Head of caudate nucleus (tissue), 42 donors: ENCODE measurements at regions not wholly inside any gene's neighbourhood (a gene's known extent, or its start where the extent isn't known, plus 50 kb on each side); places are given as distances from the start of the nearest gene placed in this dataset.

Experiments
- DNase-seq, 42 donors: peaks; one replicate each; pipeline versions ENCODE4 v3.0.0 to v3.0.0-alpha.2; 2020 to 2021; ENCODE audit warnings: mixed read lengths in 7 of 42
- intact Hi-C: fragments of 100-400 bp; cut with DNase I; formaldehyde crosslinking; loops from one replicate; pipeline ENCODE4 v1.15.0; 2022

GRCh38 chr13:112124141-112124540 lies 57.2 kb downstream of the SOX1 start:
- intact Hi-C loops, result no loop called here
- no peak for DNase-seq

- intact Hi-C loops, result no loop called here
- DNase-seq, result peak in 2 of 42 donors; percentile 4 to 10
These were observed 60.8 kb downstream of the SOX1 start for GRCh38 chr13:112127564-112128330.

GRCh38 chr13:112128331-112128610 lies 61.3 kb downstream of the SOX1 start:
- intact Hi-C loops, result no loop called here
- DNase-seq, result peak in 1 of 42 donors; percentile 4

GRCh38 chr13:112130418-112130817 lies 63.5 kb downstream of the SOX1 start:
- intact Hi-C loops, result no loop called here
- no peak for DNase-seq

GRCh38 chr13:112131081-112131712 lies 64.2 kb downstream of the SOX1 start:
- peak in 2 of 42 donors; percentile 7 to 24 for DNase-seq
- intact Hi-C loops, result no loop called here

GRCh38 chr13:112131713-112132113 lies 64.8 kb downstream of the SOX1 start:
- DNase-seq, result peak in 2 of 42 donors; percentile 6 to 23
- intact Hi-C loops, result no loop called here

- peak in 1 of 42 donors; percentile 1 for DNase-seq
- intact Hi-C loops, result no loop called here
These were observed 65.2 kb downstream of the SOX1 start for GRCh38 chr13:112132142-112132541.

- peak in 1 of 42 donors; percentile 0 for DNase-seq
- intact Hi-C loops, result no loop called here
These were observed 65.7 kb downstream of the SOX1 start for GRCh38 chr13:112132619-112133018.

- DNase-seq, result no peak
- intact Hi-C loops, result no loop called here
These were observed 66.8 kb downstream of the SOX1 start for GRCh38 chr13:112133499-112134390.

- intact Hi-C loops, result no loop called here
- DNase-seq, result peak in 1 of 42 donors; percentile 42
These were observed 67.6 kb downstream of the SOX1 start for GRCh38 chr13:112134391-112135075.

GRCh38 chr13:112136095-112136494 lies 69.1 kb downstream of the SOX1 start:
- intact Hi-C loops, result no loop called here
- DNase-seq, result peak in 3 of 42 donors; percentile 1 to 30 (median 5)

- peak in 3 of 42 donors; percentile 3 to 25 (median 4) for DNase-seq
- intact Hi-C loops, result no loop called here
These were observed 70.2 kb downstream of the SOX1 start for GRCh38 chr13:112137144-112137543.

GRCh38 chr13:112140366-112140765 lies 73.4 kb downstream of the SOX1 start:
- intact Hi-C loops, result no loop called here
- DNase-seq, result no peak

GRCh38 chr13:112141643-112142400 lies 74.9 kb downstream of the SOX1 start:
- intact Hi-C loops, result no loop called here
- peak in 1 of 42 donors; percentile 25 for DNase-seq

GRCh38 chr13:112142401-112142930 lies 75.5 kb downstream of the SOX1 start:
- no peak for DNase-seq
- intact Hi-C loops, result no loop called here

GRCh38 chr13:112143046-112143752 lies 76.2 kb downstream of the SOX1 start:
- intact Hi-C loops, result no loop called here
- DNase-seq, result peak in 2 of 42 donors; percentile 8 to 33

GRCh38 chr13:112143753-112144615 lies 77.0 kb downstream of the SOX1 start:
- no peak for DNase-seq
- intact Hi-C loops, result no loop called here
